ENCODE measurements at regions not wholly inside any gene's neighbourhood (a gene's known extent, or its start where the extent isn't known, plus 50 kb on each side); places are given as distances from the start of the nearest gene placed in this dataset.
A peak's percentile ranks its signal among the peaks of the same experiment; 100 is the strongest.

- intact Hi-C loops (cut with DNase I) = no loop called here
- Histone ChIP-seq H3K4me1 (ENCODE audit: control insufficient read depth in 2 of 3, insufficient read depth in 2 of 3, low read depth in 1 of 3, low read length in 3 of 3) (peaks cover 0 to 24% (median 21%) of the 10 kb centered on the region in 3 donors), H3K27me3 (ENCODE audit: control insufficient read depth, insufficient read depth, low read length) (no peaks in the 10 kb centered on the region), H3K36me3 (ENCODE audit: control insufficient read depth in 2 of 3, insufficient read depth in 3 of 3, low read length in 3 of 3) (no peaks in the 10 kb centered on the region), H3K9ac (ENCODE audit: low read length in 3 of 3) (no peak overlapping the region), H3K4me3 (ENCODE audit: low read length in 3 of 3) (no peak overlapping the region), H3K9me3 (ENCODE audit: control insufficient read depth in 2 of 3, insufficient read depth in 1 of 3, low read length in 3 of 3) (no peaks in the 10 kb centered on the region), H3K27ac (ENCODE audit: low read depth in 2 of 2, low read length in 2 of 2) (no peak overlapping the region)
- FAIRE-seq = no peak
- no peak for TF ChIP-seq CTCF (IDR thresholded peaks at IDR 0.05; ENCODE audit: borderline replicate concordance, extremely low read depth, insufficient read depth)
- DNase-seq = no peak
Observed at GRCh38 chr15:99475754-99476412, 89.9 kb upstream of the MEF2A start.

- FAIRE-seq (no peak), DNase-seq (peak in 2 of 5 donors; percentile 48 to 84)
- intact Hi-C loops (cut with DNase I) = no loop called here
- Histone ChIP-seq H3K4me1 (ENCODE audit: control insufficient read depth in 2 of 3, insufficient read depth in 2 of 3, low read depth in 1 of 3, low read length in 3 of 3) (peaks cover 0 to 24% (median 21%) of the 10 kb centered on the region in 3 donors), H3K27me3 (ENCODE audit: control insufficient read depth, insufficient read depth, low read length) (no peaks in the 10 kb centered on the region), H3K27ac (ENCODE audit: low read depth in 2 of 2, low read length in 2 of 2) (no peak overlapping the region), H3K9me3 (ENCODE audit: control insufficient read depth in 2 of 3, insufficient read depth in 1 of 3, low read length in 3 of 3) (no peaks in the 10 kb centered on the region), H3K9ac (ENCODE audit: low read length in 3 of 3) (no peak overlapping the region), H3K36me3 (ENCODE audit: control insufficient read depth in 2 of 3, insufficient read depth in 3 of 3, low read length in 3 of 3) (no peaks in the 10 kb centered on the region), H3K4me3 (ENCODE audit: low read length in 3 of 3) (no peak overlapping the region)
- TF ChIP-seq CTCF (IDR thresholded peaks at IDR 0.05; ENCODE audit: borderline replicate concordance, extremely low read depth, insufficient read depth) = no peak
Observed at GRCh38 chr15:99476413-99477222, 89.2 kb upstream of the MEF2A start.

GRCh38 chr15:99477791-99478471 lies 87.9 kb upstream of the MEF2A start:
- intact Hi-C loops (cut with DNase I) = no loop called here
- H3K36me3 ChIP-seq (ENCODE audit: control insufficient read depth in 2 of 3, insufficient read depth in 3 of 3, low read length in 3 of 3) = no peaks in the 10 kb centered on the region

More at GRCh38 chr15:99477791-99478471, 87.9 kb upstream of the MEF2A start:
- Histone ChIP-seq H3K4me3 (ENCODE audit: low read length in 3 of 3) (no peak overlapping the region), H3K27me3 (ENCODE audit: control insufficient read depth, insufficient read depth, low read length) (no peaks in the 10 kb centered on the region), H3K27ac (ENCODE audit: low read depth in 2 of 2, low read length in 2 of 2) (no peak overlapping the region), H3K9me3 (ENCODE audit: control insufficient read depth in 2 of 3, insufficient read depth in 1 of 3, low read length in 3 of 3) (no peaks in the 10 kb centered on the region), H3K9ac (ENCODE audit: low read length in 3 of 3) (no peak overlapping the region), H3K4me1 (ENCODE audit: control insufficient read depth in 2 of 3, insufficient read depth in 2 of 3, low read depth in 1 of 3, low read length in 3 of 3) (peaks cover 0 to 24% (median 21%) of the 10 kb centered on the region in 3 donors)
- no peak for TF ChIP-seq CTCF (IDR thresholded peaks at IDR 0.05; ENCODE audit: borderline replicate concordance, extremely low read depth, insufficient read depth)
- DNase-seq (no peak), FAIRE-seq (no peak)
